Femur (tissue), 1 donor: ENCODE measurements at regions not wholly inside any gene's neighbourhood (a gene's known extent, or its start where the extent isn't known, plus 50 kb on each side); places are given as distances from the start of the nearest gene placed in this dataset.

Source experiments
- DNase-seq: peaks from one replicate; pipeline ENCODE4 v3.0.0-alpha.2; 2017

- DNase-seq: peak; percentile 34
Measured at GRCh38 chr15:49751751-49752150, 130.9 kb downstream of the DTWD1 start.

- no peak for DNase-seq
Measured at GRCh38 chr15:49752517-49752916, 131.7 kb downstream of the DTWD1 start.

- DNase-seq: no peak
Measured at GRCh38 chr15:49758456-49758855, 137.6 kb downstream of the DTWD1 start.

GRCh38 chr15:49758856-49759255 is 138.0 kb downstream of the DTWD1 start:
- DNase-seq: no peak

GRCh38 chr15:49760749-49761148 is 139.9 kb downstream of the DTWD1 start:
- DNase-seq: no peak

GRCh38 chr15:49769225-49769624 is 148.4 kb downstream of the DTWD1 start:
- DNase-seq: no peak

- no peak for DNase-seq
Measured at GRCh38 chr15:49789436-49789835, 168.6 kb downstream of the DTWD1 start.

GRCh38 chr15:49793943-49794342 is 173.1 kb downstream of the DTWD1 start:
- DNase-seq: no peak

GRCh38 chr15:49801796-49802195 is 180.9 kb downstream of the DTWD1 start:
- no peak for DNase-seq
